Fibroblast of upper back skin (primary cell): ENCODE measurements at regions not wholly inside any gene's neighbourhood (a gene's known extent, or its start where the extent isn't known, plus 50 kb on each side); places are given as distances from the start of the nearest gene placed in this dataset.

ENCODE experiments used
- DNase-seq: peaks from one replicate; pipeline ENCODE4 v3.0.0-alpha.2; 2013

GRCh38 chr2:71277536-71278103, 50.7 kb upstream of the PAIP2B start:
- peak; percentile 8 for DNase-seq

GRCh38 chr2:71277147-71277475, 50.2 kb upstream of the PAIP2B start:
- no peak for DNase-seq

- DNase-seq = peak; percentile 78
Observed at GRCh38 chr2:71276311-71277146, 49.6 kb upstream of the PAIP2B start.
